SK-N-MC (cell line): ENCODE measurements at regions not wholly inside any gene's neighbourhood (a gene's known extent, or its start where the extent isn't known, plus 50 kb on each side); places are given as distances from the start of the nearest gene placed in this dataset.

ENCODE experiments used
- EZH2 ChIP-seq: fragments of 200-600 bp; sonication (generic); IDR thresholded peaks from one replicate; pipeline ENCODE4 v1.6.1; 2017; ENCODE audit warnings: antibody characterized with exemption
- POLR2AphosphoS5 ChIP-seq: IDR thresholded peaks from 2 replicates; pipeline ENCODE4 v1.6.1; 2012; ENCODE audit warnings: mild to moderate bottlenecking, low read depth, low read length, borderline replicate concordance

- TF ChIP-seq POLR2AphosphoS5 (no peak), EZH2 (no peak)
Observed at GRCh38 chr3:34844323-34844620, 795.1 kb upstream of the ARPP21 start.
